ENCODE measurements at regions not wholly inside any gene's neighbourhood (a gene's known extent, or its start where the extent isn't known, plus 50 kb on each side); places are given as distances from the start of the nearest gene placed in this dataset.

GRCh38 chr4:129531253-129531652 lies 435.3 kb downstream of the C4orf33 start:
- no peak overlapping the region for H2AFZ ChIP-seq (ENCODE audit: low read depth, low read length)
- TF ChIP-seq MXI1 (conservative IDR thresholded peaks at IDR 0.05; ENCODE audit: poor library complexity, severe bottlenecking) (no peak), RAD21 (conservative IDR thresholded peaks at IDR 0.05) (no peak), CTCF (IDR thresholded peaks at IDR 0.05; ENCODE audit: poor library complexity, severe bottlenecking) (no peak), POLR2AphosphoS5 (IDR thresholded peaks at IDR 0.05) (no peak), EP300 (conservative IDR thresholded peaks at IDR 0.05; ENCODE audit: poor library complexity, severe bottlenecking) (no peak), REST (IDR thresholded peaks at IDR 0.05; ENCODE audit: borderline replicate concordance) (no peak), EZH2 (IDR thresholded peaks at IDR 0.05; ENCODE audit: borderline replicate concordance, insufficient read depth, low read length, poor library complexity, severe bottlenecking) (no peak)

GRCh38 chr4:129532573-129532972 lies 436.6 kb downstream of the C4orf33 start:
- no peak overlapping the region for H3K4me2 ChIP-seq (ENCODE audit: low read length)
- TF ChIP-seq EP300 (conservative IDR thresholded peaks at IDR 0.05; ENCODE audit: poor library complexity, severe bottlenecking) (no peak), REST (IDR thresholded peaks at IDR 0.05; ENCODE audit: borderline replicate concordance) (no peak), POLR2AphosphoS5 (IDR thresholded peaks at IDR 0.05) (no peak), SMC3 (conservative IDR thresholded peaks at IDR 0.05; ENCODE audit: poor library complexity) (no peak), MXI1 (conservative IDR thresholded peaks at IDR 0.05; ENCODE audit: poor library complexity, severe bottlenecking) (no peak)
- H3K9ac ChIP-seq (ENCODE audit: low read length), result no peak overlapping the region
- H3K9me2 ChIP-seq (ENCODE audit: insufficient read depth, low read length), result no peaks in the 10 kb centered on the region
- H2AFZ ChIP-seq (ENCODE audit: low read depth, low read length), result no peak overlapping the region
- H4K20me1 ChIP-seq (ENCODE audit: insufficient read depth), result no peaks in the 10 kb centered on the region
- no peaks in the 10 kb centered on the region for H3F3A ChIP-seq (ENCODE audit: insufficient read depth, low read length, poor library complexity, severe bottlenecking)
- no peaks in the 10 kb centered on the region for H3K36me3 ChIP-seq (ENCODE audit: insufficient read depth, low read length)
- no peaks in the 10 kb centered on the region for H3K79me2 ChIP-seq (replicated peaks; ENCODE audit: insufficient read depth, low read length)
- H3K27ac ChIP-seq (ENCODE audit: low read length), result no peak overlapping the region
- no peaks in the 10 kb centered on the region for H3K27me3 ChIP-seq (ENCODE audit: insufficient read depth, low read depth, low read length)
- H3K4me3 ChIP-seq (ENCODE audit: low read length), result no peak overlapping the region
- no peaks in the 10 kb centered on the region for H3K9me3 ChIP-seq (ENCODE audit: low read length)

More at GRCh38 chr4:129531253-129531652, 435.3 kb downstream of the C4orf33 start:
- Histone ChIP-seq H3K4me3 (ENCODE audit: low read length) (no peak overlapping the region), H3K27me3 (ENCODE audit: insufficient read depth, low read depth, low read length) (no peaks in the 10 kb centered on the region), H3K9ac (ENCODE audit: low read length) (no peak overlapping the region), H3K36me3 (ENCODE audit: insufficient read depth, low read length) (no peaks in the 10 kb centered on the region), H3K79me2 (replicated peaks; ENCODE audit: insufficient read depth, low read length) (no peaks in the 10 kb centered on the region), H4K20me1 (ENCODE audit: insufficient read depth) (no peaks in the 10 kb centered on the region), H3K9me3 (ENCODE audit: low read length) (no peaks in the 10 kb centered on the region), H3K4me2 (ENCODE audit: low read length) (no peak overlapping the region), H3K9me2 (ENCODE audit: insufficient read depth, low read length) (no peaks in the 10 kb centered on the region), H3F3A (ENCODE audit: insufficient read depth, low read length, poor library complexity, severe bottlenecking) (no peaks in the 10 kb centered on the region), H3K27ac (ENCODE audit: low read length) (no peak overlapping the region)

Measured in neural cell (in vitro differentiated cells).